ENCODE measurements at regions not wholly inside any gene's neighbourhood (a gene's known extent, or its start where the extent isn't known, plus 50 kb on each side); places are given as distances from the start of the nearest gene placed in this dataset.

DNA sequence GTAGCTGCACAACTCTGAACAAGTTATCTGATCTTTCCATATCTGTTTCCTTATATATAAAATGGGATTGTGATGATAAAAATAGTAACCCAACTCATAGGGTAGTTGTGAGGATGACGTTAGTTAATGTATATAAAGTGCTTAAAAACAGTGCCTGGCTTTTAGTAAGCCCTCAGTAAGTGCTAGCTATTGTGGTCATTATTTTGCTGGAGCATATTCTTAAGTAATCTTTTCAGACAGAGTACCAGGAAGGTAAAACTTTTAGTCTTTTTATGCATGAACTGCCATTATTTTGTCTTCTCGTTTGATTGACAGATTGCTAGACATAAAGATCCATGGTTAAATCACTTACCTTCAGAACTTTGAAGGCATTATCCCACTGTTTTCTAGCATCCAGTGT is 62.5 kb upstream of the SIM2 start:
- no peak for DNase-seq

- no peak for DNase-seq
Observed at GRCh38 chr21:36639769-36640168, 59.1 kb upstream of the SIM2 start.

- DNase-seq, result no peak
Observed at GRCh38 chr21:36640174-36640720, 58.7 kb upstream of the SIM2 start.

DNA sequence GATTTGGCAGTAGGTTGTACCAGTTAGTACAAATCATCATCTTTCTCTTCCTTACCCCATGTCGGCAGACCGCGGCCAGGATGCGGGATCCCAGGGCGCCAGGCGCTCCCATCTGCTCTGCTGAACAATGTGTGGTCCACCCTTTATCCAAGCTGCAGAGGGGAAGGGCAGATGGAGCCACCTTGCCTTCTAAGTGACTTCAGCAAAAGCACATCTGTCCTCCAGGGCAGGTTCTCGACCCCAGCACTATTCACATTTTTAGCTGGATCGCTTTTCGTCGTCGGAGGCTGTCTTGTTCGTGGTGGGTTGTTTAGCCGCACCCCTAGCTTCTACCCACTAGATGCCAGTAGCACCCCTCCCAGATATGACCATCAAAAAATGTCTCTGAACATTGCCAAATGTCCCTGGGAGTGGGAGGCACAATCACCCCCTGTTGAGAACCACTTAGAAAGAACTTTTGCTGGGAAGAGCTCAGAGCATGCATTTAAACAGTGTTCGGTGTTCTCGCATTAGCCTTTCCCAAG is 58.1 kb upstream of the SIM2 start:
- DNase-seq, result no peak

DNA sequence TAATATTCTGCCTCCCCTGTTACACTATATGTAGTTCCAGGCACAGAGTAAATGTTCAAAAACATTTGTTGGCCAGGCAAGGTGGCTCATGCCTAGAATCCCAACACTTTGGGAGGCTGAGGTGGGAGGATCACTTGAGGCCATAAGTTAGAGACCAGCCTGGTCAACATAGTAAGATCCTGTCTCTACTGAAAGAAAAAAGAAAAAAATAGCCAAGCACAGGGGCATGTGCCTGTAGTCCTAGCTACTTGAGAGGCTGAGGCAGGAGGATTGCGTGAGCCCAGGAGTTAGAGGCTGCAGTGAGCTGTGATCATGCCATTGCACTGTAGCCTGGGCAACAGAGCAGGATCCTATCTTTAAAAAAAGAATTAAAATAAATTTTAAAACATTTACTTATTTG is 57.6 kb upstream of the SIM2 start:
- DNase-seq, result no peak

DNA sequence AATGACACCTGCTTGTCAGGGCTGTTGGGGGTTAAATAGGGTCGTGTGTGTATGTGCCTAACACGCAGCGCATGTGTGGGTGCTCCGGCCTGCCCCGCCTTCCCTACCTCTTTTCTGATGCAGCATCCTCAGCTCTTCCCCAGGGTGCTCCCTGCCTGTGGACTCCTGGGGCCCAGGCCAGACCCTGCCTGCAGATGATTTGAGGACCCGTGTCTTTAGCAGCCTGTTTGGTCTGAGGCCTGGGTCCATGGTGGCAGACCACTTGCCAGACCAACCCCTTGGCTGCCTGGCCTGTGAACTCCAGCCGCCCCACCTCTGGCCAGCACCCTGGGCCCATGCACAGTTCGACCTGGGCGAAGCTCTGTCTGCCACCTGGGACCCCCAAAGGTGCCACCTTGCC is 57.0 kb upstream of the SIM2 start:
- DNase-seq, result no peak

- no peak for DNase-seq
Observed at GRCh38 chr21:36642777-36643176, 56.1 kb upstream of the SIM2 start.

DNA sequence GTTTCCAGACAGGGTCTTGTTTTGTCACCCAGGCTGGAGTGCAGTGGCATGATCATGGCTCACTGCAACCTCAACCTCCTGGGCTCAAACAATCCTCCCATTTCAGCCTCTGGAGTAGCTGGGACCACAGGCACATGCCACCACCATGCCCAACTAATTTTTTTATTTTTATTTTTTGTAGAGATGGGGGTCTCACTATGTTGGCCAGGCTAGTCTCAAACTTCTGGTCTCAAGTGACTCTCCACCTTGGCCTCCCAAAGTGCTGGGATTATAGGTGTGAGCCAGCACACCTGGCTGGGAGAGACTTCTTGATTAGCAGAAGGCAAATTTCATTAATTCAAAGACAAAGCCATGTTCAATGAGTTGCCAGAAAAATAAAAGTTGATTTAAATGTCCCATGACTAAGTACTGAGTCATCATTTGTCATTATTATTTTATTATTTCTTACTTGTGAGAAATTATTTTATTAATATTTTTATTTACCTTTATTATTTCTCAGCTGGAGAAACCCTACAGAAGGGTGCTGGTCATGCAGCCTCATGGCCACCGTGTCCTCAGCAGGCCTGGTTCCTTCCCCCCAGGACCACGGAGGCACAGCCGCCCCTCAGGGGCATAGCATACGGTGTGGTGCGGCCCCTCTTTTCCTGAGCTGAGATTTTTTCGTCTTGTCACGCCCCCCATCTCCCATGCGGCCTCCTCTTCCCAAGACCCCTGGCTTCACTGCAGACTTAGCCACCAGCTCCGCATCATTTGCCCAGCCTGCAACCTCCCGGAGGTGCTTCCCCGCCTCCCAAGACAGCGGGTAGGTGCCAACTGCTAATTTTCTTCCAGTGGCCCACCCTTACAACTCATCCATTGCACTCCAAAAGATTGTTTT is 55.3 kb upstream of the SIM2 start:
- no peak for DNase-seq

DNA sequence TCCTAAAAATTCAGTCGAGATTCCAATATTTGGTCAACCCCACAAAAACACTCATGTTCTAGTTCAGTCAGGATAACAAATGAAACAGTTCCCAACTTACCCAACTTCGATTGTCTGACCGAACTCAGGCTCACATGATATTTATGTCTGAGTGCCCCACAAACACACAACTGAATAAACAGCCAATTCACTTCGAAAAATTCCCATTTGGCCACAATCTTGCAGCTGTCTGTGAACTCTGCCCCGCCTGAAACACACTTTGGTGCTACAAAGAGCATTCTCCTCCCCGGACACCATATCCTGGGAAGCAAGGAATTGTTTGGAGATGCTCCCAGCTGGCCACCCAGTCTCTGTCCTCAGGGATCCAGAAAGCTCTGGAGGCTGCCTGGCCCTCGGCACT is 52.9 kb upstream of the SIM2 start:
- DNase-seq, result no peak

DNA sequence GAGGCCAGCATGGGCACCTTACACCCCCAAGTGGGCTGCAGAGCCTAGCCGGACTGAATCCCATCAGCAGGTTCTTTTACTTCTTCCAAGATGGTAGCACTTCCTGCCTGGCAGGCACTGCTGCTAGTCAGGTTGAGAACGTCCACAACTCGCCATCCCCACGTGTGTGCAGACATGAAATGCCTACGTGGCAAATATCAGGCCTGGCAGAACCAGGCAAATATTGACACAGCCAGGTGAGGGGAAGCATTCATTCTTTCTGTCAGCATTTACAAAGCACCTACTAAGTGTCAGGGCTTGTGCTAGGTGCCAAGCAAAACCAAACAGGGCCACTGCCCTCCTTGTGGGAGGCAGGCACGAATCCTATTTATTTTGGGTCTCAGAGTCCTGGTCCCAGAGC is 52.3 kb upstream of the SIM2 start:
- DNase-seq, result no peak

DNA sequence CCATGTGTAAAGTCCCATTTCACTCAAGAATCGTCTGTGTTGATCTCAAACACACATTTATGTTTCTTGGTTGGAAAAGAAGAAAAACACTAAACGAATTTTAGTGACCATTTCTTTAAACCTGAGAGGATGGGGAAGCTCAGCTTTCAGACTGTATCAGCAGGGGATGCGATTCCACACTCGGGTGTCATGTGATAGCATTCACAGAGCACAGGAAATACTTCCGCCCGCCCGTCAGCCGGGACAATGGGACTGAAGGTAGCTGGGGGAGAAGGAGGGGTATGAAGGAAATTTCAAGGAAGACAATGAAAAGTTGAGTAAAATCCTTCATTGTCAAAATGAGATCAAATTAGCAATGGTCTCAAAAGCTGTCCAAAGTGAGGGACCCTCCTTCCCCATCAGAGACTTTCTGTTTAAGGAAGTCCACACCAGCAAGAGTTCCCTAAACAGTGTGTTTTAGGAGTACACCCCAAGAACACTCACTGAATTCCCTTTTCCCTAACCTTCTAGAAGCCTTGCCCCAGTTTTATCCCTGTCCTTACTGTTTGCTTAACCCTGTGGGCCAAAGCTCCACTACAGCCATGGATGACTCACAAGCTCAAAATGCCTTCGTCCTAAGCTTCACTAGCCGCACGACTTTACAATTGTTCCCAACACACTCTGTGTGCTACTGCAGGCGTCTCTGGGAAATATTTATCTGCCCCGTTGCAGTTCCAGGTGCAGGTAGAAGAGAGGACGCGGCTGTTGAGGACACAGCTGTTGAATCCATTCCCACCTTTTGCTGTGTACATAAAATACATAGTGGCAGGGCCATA is 51.4 kb upstream of the SIM2 start:
- DNase-seq, result no peak
